GM12878 (cell line): ENCODE measurements at regions not wholly inside any gene's neighbourhood (a gene's known extent, or its start where the extent isn't known, plus 50 kb on each side); places are given as distances from the start of the nearest gene placed in this dataset.

Experiments used
- ATAC-seq: fragments of 200-7000 bp; cut with Tn5 transposase; 3 replicates; pipeline ENCODE4 v1.9.1; 2020; ENCODE audit warnings: mild to moderate bottlenecking, moderate library complexity
- BruUV-seq: library from RNA; stranded (reverse); fragments of 400-500 nt; replicated peaks from 2 replicates; lab custom pipeline; 2021; lab: Mats Ljungman, UMichigan
- CTCF ChIA-PET: fragments of 300-600 bp; sonication (Branson Sonifier 250); formaldehyde crosslinking; extraction: SDS; loops from one replicate; lab custom pipeline; 2021; ENCODE audit warnings: inconsistent platforms; lab: Yijun Ruan, JAX
- POLR2A ChIA-PET: fragments of 350-600 bp; formaldehyde crosslinking; extraction: SDS; loops from one replicate; lab custom pipeline; 2021; ENCODE audit warnings: inconsistent platforms; lab: Charles Lee
- RAD21 ChIA-PET: fragments of 300-600 bp; sonication (Branson Sonifier 250); formaldehyde crosslinking; loops from one replicate; lab custom pipeline; 2023; ENCODE audit warnings: antibody characterized with exemption; ENCODE audit not compliant: unreplicated experiment; lab: Charles Lee
- SMC1A ChIA-PET: fragments of 300-600 bp; sonication (Branson Sonifier 250); formaldehyde crosslinking; loops from one replicate; lab custom pipeline; 2023; ENCODE audit not compliant: unreplicated experiment, uncharacterized antibody; lab: Charles Lee
- DNase-seq: peaks from one replicate; pipeline ENCODE4 v3.0.0-alpha.2; 2011; ENCODE audit warnings: low read depth, low spot score
- FAIRE-seq: peaks from 3 replicates; lab custom pipeline; 2011; peaks lifted over from hg19 to GRCh38; lab: Jason Lieb, UNC
- H2AFZ ChIP-seq: 2 replicates; pipeline ENCODE4 v1.6.0; 2011; ENCODE audit warnings: low read depth, low read length, control low read depth; ENCODE audit not compliant: control insufficient read depth
- H3K27ac ChIP-seq: 2 replicates; pipeline ENCODE4 v1.5.1; 2011; ENCODE audit warnings: control low read depth; ENCODE audit not compliant: control insufficient read depth, insufficient read depth
- H3K27me3 ChIP-seq, 2 experiments: replicated peaks in 1 of 2; 2 replicates each; pipeline versions ENCODE4 v1.6.0 to v1.6.1; 2011; ENCODE audit warnings: low read length in 1 of 2; ENCODE audit not compliant: control insufficient read depth in 2 of 2, insufficient read depth in 2 of 2
- H3K36me3 ChIP-seq, 2 experiments: 2 replicates each; pipeline ENCODE4 v1.5.1; 2011; ENCODE audit warnings: low read length in 1 of 2; ENCODE audit not compliant: control insufficient read depth in 2 of 2, insufficient read depth in 2 of 2
- H3K4me1 ChIP-seq: 2 replicates; pipeline ENCODE4 v1.6.1; 2011; ENCODE audit warnings: mild to moderate bottlenecking, low read length, moderate library complexity, mixed read lengths; ENCODE audit not compliant: control insufficient read depth, insufficient read depth
- H3K4me2 ChIP-seq: 2 replicates; pipeline ENCODE4 v1.6.0; 2011; ENCODE audit warnings: control low read depth; ENCODE audit not compliant: control insufficient read depth, insufficient read depth
- H3K4me3 ChIP-seq: fragments of 200-600 bp; sonication (generic); 2 replicates; pipeline ENCODE4 v1.5.1; 2016
- H3K79me2 ChIP-seq: 2 replicates; pipeline ENCODE4 v1.6.0; 2011; ENCODE audit warnings: low read length; ENCODE audit not compliant: control insufficient read depth, insufficient read depth
- H3K9ac ChIP-seq: 2 replicates; pipeline ENCODE4 v1.8.0; 2011; ENCODE audit warnings: low read length, control low read depth, mixed read lengths; ENCODE audit not compliant: control insufficient read depth, insufficient read depth
- H3K9me3 ChIP-seq: replicated peaks from 3 replicates; pipeline ENCODE4 v1.5.1; 2011; ENCODE audit warnings: mild to moderate bottlenecking, low read length; ENCODE audit not compliant: control insufficient read depth, insufficient read depth
- H4K20me1 ChIP-seq: 2 replicates; pipeline ENCODE4 v1.6.0; 2011; ENCODE audit not compliant: control insufficient read depth, insufficient read depth
- ASH2L ChIP-seq: fragments of 300-600, 200-600 bp; sonication (generic); IDR thresholded peaks from 2 replicates; pipeline ENCODE4 v1.6.1; 2017; ENCODE audit warnings: low read depth, mild to moderate bottlenecking, borderline replicate concordance
- MTA3 ChIP-seq: IDR thresholded peaks from 2 replicates; pipeline ENCODE4 v1.6.1; 2012; ENCODE audit warnings: low read length, inconsistent platforms, borderline replicate concordance
- SREBF1 ChIP-seq: IDR thresholded peaks from 2 replicates; pipeline ENCODE4 v1.6.1; 2012; ENCODE audit warnings: mild to moderate bottlenecking, low read length
- WGBS: methylation state at CpG from one replicate; pipeline ENCODE4 v1.1.6; 2016; ENCODE audit warnings: low lambda C conversion rate; ENCODE audit not compliant: insufficient replicate concordance, insufficient coverage; ENCODE audit errors: missing lambda C conversion rate; 5-methylcytosine and 5-hydroxymethylcytosine counted together
- in situ Hi-C: fragments of 300-500 bp; cut with MboI; formaldehyde crosslinking; loops from 9 replicates; pipeline ENCODE4 v1.14.3; 2018; ENCODE audit warnings: mixed read lengths
- intact Hi-C: fragments of 100-400 bp; cut with micrococcal nuclease; formaldehyde crosslinking; loops from one replicate; pipeline ENCODE4 v1.14.2; 2022; ENCODE audit not compliant: unreplicated experiment

DNA sequence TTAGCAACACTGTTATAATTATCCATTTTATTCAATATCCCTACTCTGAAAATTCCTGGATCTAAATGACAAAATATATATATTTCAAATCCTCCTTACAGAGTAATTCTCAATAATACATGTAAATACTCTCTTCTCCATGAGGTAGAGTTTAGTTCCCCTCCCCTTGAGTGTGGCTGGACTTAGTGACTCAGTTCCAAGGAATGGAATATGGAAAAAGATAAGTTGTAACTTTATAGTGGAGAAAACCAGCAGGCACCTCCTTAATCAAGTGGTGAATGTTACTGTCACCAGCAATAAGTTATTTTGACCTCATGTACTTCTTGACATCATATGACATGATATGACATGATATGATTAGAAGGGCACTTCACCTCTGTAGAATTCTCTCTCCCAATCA is 302.0 kb downstream of the RAB28 start:
- ATAC-seq (no peak), DNase-seq (no peak), FAIRE-seq (no peak)
- TF ChIP-seq SREBF1, result no peak
- intact Hi-C loops (no loop called here), in situ Hi-C loops (no loop called here)
- no peaks in the 10 kb centered on the region for H3K27me3 ChIP-seq
- no peaks in the 10 kb centered on the region for H3K9me3 ChIP-seq
- no TSS peak for BruUV-seq
- ChIA-PET RAD21 (no interaction called here), POLR2A (no interaction called here), CTCF (no interaction called here), SMC1A (no interaction called here)
- no peaks in the 10 kb centered on the region for H3K36me3 ChIP-seq
- H3K9ac ChIP-seq, result no peak overlapping the region
- H3K27ac ChIP-seq, result no peak overlapping the region
- no peaks in the 10 kb centered on the region for H3K79me2 ChIP-seq
- H2AFZ ChIP-seq, result no peak overlapping the region
- H3K4me2 ChIP-seq, result no peak overlapping the region
- H3K4me1 ChIP-seq, result no peaks in the 10 kb centered on the region
- no peaks in the 10 kb centered on the region for H4K20me1 ChIP-seq
- no peak overlapping the region for H3K4me3 ChIP-seq

DNA sequence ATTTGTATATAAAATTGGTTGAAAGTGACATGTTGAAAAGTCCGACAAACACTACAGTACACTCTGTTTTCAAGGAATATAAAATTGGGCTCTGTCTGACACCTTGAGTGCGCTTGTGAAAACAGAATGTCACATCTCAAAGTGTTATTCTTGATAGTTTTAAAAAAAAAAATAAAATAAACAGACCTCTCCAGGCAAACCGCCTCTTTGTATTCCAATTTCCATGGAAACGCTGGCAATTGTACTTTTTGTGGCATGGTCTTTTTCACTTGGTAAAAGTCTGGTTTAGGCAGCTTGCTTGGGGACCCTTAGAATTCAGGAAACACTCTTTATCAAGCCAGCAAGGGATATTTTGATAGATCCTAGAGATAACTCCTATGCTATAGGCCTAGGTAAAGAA is 302.5 kb downstream of the RAB28 start:
- H3K4me3 ChIP-seq, result no peak overlapping the region
- SMC1A ChIA-PET, result no interaction called here
- H3K27me3 ChIP-seq, result no peaks in the 10 kb centered on the region
- H4K20me1 ChIP-seq, result no peaks in the 10 kb centered on the region
- no peaks in the 10 kb centered on the region for H3K4me1 ChIP-seq
- H2AFZ ChIP-seq, result no peak overlapping the region
- 28% methylated on average over 4 of the region's 4 CpGs for WGBS
- no peak for FAIRE-seq
- intact Hi-C loops, result no loop called here
- H3K79me2 ChIP-seq, result no peaks in the 10 kb centered on the region
- in situ Hi-C loops, result no loop called here
- H3K9me3 ChIP-seq, result no peaks in the 10 kb centered on the region
- no peak for TF ChIP-seq MTA3
- no peak for TF ChIP-seq ASH2L
- TF ChIP-seq, all 136 proteins: peak for 0
- H3K4me2 ChIP-seq, result no peak overlapping the region
- no peaks in the 10 kb centered on the region for H3K36me3 ChIP-seq
- CTCF ChIA-PET, result no interaction called here
- ATAC-seq (no peak), DNase-seq (no peak)
- H3K27ac ChIP-seq, result no peak overlapping the region
- RAD21 ChIA-PET, result no interaction called here
- no TSS peak for BruUV-seq
- POLR2A ChIA-PET, result no interaction called here
- no peak overlapping the region for H3K9ac ChIP-seq
